NCI-H345 treated with DMSO at 0.1 percent for 48 hours (cell line): ENCODE measurements at regions not wholly inside any gene's neighbourhood (a gene's known extent, or its start where the extent isn't known, plus 50 kb on each side); places are given as distances from the start of the nearest gene placed in this dataset.
"Not testable (repeated sequence)": the region's sequence is repeated elsewhere in the genome, so short reads cannot be mapped to it uniquely, and the experiment has no call there.

ENCODE experiments used
- DNase-seq: peaks from one replicate; lab custom pipeline; 2025; ENCODE audit not compliant: unreplicated experiment; lab: John Stamatoyannopoulos, UW

GRCh38 chr5:163569284-163569683, 63.9 kb downstream of the MAT2B start:
- DNase-seq, result no peak

- DNase-seq, result no peak
Observed at GRCh38 chr5:163571744-163572143, 66.3 kb downstream of the MAT2B start.

DNA sequence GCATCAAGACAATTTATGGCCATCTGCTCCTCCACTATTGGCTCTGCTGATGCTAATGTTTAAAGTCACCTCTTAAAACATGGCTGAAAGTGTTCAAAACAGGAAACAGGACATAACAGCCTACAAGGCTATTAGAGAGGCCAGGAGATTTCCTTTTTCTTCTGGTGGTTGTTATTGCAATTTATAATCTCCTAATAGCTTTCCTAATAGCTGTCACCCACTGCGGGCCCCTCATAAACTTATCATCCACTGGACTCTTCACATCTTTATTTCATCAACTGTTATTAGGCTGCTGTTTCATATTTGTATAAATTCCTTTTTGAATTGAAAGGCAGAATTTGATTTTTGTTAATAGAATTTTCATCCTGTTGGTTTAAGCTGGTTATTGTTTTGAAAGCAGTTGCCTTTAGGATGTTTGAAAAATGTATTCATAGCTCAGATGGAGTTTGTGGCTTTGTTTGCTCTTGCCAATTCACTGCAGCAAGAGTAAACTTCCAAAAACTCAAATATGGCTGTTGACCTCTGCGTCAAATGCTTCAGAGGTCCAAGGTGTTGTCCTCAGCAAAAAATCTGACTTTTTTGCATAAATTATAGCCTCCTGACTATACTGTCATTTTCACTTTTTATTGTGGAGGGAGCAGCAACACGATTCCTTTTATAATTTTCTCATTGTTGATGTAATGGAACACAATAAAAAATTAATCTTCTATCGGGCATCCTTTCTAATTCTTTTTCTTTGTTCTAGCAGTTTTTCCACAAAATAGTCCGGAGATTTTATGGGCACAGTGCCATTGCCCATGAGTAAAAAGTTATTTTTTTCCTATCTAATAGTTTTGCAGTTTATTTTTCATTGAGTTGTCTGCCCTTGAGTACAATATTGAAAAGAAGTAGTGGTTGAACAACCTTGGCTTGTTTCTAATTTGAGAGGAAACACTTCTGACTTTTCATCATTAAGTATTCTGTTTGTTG, 69.3 kb downstream of the MAT2B start:
- DNase-seq, result no peak

GRCh38 chr5:163578652-163579051, 73.2 kb downstream of the MAT2B start:
- no peak for DNase-seq

- DNase-seq, result no peak
Observed at GRCh38 chr5:163579729-163580128, 74.3 kb downstream of the MAT2B start.

DNA sequence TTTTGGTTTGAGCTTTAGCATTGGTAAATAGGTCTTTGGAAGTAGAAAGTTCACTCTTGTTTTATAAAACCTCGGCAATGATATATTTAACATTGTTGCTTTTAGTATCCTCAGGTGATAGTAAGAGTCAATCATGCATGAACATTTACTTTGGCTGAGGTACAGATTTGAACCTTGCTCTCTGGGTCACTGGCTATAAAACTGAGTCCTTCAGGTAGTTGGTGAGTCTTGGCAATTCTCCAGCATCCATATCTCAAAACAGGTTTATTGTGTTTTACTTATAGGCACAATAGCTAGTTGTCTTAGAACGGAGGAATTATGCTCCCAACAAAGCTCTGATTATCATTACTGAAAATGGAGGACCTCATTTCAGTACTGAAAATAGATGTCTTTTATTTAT, 75.1 kb downstream of the MAT2B start:
- DNase-seq, result no peak

DNA sequence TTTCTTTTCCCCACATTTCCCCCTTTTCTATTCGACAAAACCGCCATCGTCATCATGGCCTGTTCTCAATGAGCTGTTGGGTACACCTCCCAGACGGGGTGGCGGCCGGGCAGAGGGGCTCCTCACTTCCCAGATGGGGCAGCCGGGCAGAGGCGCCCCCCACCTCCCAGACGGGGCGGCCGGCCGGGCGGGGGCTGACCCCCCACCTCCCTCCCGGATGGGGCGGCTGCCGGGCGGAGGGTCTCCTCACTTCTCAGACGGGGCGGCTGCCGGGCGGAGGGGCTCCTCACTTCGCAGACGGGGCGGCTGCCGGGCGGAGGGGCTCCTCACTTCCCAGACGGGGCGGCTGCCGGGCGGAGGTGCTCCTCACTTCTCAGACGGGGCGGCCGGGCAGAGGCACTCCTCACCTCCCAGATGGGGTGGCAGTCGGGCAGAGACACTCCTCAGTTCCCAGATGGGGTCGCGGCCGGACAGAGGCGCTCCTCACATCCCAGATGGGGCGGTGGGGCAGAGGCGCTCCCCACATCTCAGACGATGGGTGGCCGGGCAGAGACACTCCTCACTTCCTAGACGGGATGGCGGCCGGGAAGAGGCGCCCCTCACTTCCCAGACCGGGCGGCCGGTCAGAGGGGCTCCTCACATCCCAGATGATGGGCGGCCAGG, 78.2 kb downstream of the MAT2B start:
- DNase-seq, result not testable (repeated sequence)

- no peak for DNase-seq
Observed at GRCh38 chr5:163585206-163585605, 79.8 kb downstream of the MAT2B start.

- DNase-seq, result no peak
Observed at GRCh38 chr5:163586531-163586956, 81.1 kb downstream of the MAT2B start.

DNA sequence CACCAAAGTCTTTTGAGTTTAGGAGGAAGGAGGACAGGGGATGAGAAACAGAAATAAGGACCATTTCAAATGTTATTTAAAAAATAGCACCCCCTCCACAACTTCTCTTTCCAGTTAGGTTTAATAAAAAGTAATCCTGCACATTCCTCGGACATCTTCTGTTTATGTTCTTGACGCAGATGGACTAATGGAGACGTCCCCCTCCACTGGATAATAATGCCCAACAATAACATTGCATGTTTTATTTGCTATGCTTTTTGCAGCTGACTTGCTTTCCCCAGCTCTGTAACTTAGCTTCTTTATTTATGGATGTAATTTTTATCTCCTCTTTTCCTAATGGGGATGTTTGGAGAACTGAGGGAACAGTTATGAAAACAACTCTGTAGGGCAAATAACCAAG, 89.5 kb downstream of the MAT2B start:
- DNase-seq, result no peak

DNA sequence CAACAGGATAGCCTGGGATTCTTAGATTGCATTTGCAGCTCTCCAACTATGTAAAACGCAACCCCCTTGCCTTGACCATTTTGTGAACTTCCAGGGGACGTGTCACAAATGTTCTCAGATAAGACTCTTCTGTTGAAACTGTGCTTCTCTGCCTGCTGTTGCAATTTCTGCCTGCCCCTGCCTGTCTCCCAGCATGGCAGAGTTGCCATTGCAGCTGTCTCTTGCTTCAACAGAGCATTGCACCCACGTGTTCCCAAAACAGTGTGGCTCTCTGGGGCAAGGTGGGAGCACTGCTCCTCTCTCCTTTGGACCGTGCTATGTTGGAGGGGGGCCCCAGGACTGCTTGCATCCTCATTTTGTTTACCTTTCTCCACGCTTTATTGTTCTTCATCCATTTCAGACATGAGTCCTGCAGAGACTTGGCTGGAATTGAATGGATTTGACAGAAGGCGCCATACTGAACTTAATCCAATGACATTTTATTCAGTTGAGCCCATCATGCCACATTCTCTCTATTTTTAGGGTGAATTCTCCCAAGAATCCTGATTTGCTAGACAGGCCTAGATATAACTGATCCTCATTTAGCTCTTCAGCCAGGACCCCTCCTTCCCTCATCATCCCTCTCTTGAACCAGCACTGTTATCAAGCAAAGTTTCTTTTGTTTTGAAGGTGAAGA, 90.7 kb downstream of the MAT2B start:
- no peak for DNase-seq

- no peak for DNase-seq
Observed at GRCh38 chr5:163596608-163597315, 91.3 kb downstream of the MAT2B start.

DNA sequence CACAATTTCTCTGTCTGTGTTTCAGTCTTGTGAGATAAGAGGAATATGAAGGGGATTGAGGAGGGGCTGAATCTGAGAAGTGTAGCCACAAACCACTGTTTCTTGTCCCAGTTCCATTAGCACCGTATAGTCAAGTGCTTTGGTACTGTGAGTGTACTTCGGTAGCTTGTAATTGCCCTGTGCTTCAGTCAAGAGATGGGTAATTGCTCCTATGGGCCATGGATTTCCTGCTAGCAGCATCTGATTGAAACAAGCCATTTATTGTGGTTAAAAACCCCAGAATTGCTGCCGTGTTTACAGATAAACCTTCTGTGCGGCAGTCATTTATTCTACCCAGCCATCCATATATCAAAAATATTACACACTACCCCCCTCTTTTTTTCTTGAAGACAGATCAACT, 98.6 kb downstream of the MAT2B start:
- DNase-seq, result no peak

DNA sequence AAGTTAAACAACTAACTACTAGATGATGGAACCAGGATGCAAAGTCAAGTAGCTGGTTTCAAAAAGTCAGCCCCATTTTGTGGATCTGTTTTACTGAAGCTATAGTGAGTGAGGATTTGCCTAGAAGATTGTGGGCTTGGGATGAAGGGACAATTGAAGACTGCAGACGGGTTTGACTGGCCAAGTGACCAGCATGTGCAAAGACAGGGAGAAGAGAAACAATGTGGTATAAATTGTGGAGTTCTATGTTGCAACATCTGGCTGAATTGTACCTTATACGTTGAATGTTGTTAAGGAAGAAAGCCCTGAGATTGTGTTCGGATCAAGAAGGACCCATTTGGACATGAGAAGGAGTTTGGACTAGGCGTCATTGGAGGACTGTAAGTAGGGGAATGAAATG, 101.8 kb downstream of the MAT2B start:
- no peak for DNase-seq

GRCh38 chr5:163608621-163609020, 103.2 kb downstream of the MAT2B start:
- DNase-seq, result no peak

GRCh38 chr5:163609910-163610309, 104.5 kb downstream of the MAT2B start:
- no peak for DNase-seq

GRCh38 chr5:163612358-163613149, 107.1 kb downstream of the MAT2B start:
- no peak for DNase-seq

- DNase-seq, result no peak
Observed at GRCh38 chr5:163613150-163613442, 107.7 kb downstream of the MAT2B start.

GRCh38 chr5:163614787-163615186, 109.4 kb downstream of the MAT2B start:
- no peak for DNase-seq

- no peak for DNase-seq
Observed at GRCh38 chr5:163619273-163619934, 114.0 kb downstream of the MAT2B start.
